ENCODE measurements at regions not wholly inside any gene's neighbourhood (a gene's known extent, or its start where the extent isn't known, plus 50 kb on each side); places are given as distances from the start of the nearest gene placed in this dataset.
"Not testable (repeated sequence)": the region's sequence is repeated elsewhere in the genome, so short reads cannot be mapped to it uniquely, and the experiment has no call there.

- no peak overlapping the region for H3K4me3 ChIP-seq
- TF ChIP-seq POLR2A (IDR thresholded peaks at IDR 0.05), result no peak
- TF ChIP-seq, protein P1, sequence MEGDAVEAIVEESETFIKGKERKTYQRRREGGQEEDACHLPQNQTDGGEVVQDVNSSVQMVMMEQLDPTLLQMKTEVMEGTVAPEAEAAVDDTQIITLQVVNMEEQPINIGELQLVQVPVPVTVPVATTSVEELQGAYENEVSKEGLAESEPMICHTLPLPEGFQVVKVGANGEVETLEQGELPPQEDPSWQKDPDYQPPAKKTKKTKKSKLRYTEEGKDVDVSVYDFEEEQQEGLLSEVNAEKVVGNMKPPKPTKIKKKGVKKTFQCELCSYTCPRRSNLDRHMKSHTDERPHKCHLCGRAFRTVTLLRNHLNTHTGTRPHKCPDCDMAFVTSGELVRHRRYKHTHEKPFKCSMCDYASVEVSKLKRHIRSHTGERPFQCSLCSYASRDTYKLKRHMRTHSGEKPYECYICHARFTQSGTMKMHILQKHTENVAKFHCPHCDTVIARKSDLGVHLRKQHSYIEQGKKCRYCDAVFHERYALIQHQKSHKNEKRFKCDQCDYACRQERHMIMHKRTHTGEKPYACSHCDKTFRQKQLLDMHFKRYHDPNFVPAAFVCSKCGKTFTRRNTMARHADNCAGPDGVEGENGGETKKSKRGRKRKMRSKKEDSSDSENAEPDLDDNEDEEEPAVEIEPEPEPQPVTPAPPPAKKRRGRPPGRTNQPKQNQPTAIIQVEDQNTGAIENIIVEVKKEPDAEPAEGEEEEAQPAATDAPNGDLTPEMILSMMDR (IDR thresholded peaks at IDR 0.05), result no peak
- no peak for TF ChIP-seq POLR2AphosphoS5 (IDR thresholded peaks at IDR 0.05; ENCODE audit: insufficient read depth in 1 of 2, low read depth in 1 of 2)
- DNase-seq (ENCODE audit: extremely low spot score in 2 of 2), result no peak
- no peak overlapping the region for H3K27ac ChIP-seq
- H3K27me3 ChIP-seq, result no peaks in the 10 kb centered on the region
- intact Hi-C loops (cut with DNase I), result no loop called here
- H3K4me1 ChIP-seq, result no peaks in the 10 kb centered on the region
- H3K36me3 ChIP-seq, result no peaks in the 10 kb centered on the region
- H3K9me3 ChIP-seq, result no peaks in the 10 kb centered on the region
Measured at GRCh38 chr4:52483186-52483890, 175.8 kb downstream of the USP46 start.

DNA sequence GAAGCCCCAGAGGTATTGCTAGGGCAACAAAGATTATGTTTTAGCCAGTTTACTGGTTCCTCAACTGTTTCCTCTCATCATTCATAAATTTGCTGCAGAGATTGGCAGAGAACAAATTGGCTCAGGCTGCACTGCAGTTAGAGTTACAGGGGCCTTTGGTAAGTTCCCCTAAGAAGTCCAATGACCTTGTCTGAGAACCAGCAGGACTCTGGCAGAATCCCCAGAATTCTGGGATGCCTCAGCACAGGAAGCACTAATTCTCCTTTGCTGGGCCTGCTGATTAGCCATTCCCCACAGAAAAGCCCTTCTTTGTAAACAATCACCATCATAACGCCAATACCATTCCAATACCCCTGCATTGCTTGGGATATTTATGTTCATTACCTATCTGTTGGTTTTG, 151.3 kb downstream of the USP46 start:
- H3K4me1 ChIP-seq, result no peaks in the 10 kb centered on the region
- no peaks in the 10 kb centered on the region for H3K27me3 ChIP-seq
- H3K9me3 ChIP-seq, result no peaks in the 10 kb centered on the region
- TF ChIP-seq POLR2AphosphoS5 (IDR thresholded peaks at IDR 0.05; ENCODE audit: insufficient read depth in 1 of 2, low read depth in 1 of 2) (no peak), POLR2A (IDR thresholded peaks at IDR 0.05) (no peak)
- TF ChIP-seq, protein P1 (IDR thresholded peaks at IDR 0.05), result no peak
- H3K36me3 ChIP-seq, result no peaks in the 10 kb centered on the region
- no peak for DNase-seq (ENCODE audit: extremely low spot score in 2 of 2)
- H3K4me3 ChIP-seq, result no peak overlapping the region
- no peak overlapping the region for H3K27ac ChIP-seq
- intact Hi-C loops (cut with DNase I), result no loop called here

- no peak for DNase-seq (ENCODE audit: extremely low spot score in 2 of 2)
- Histone ChIP-seq H3K36me3 (no peaks in the 10 kb centered on the region), H3K4me1 (no peaks in the 10 kb centered on the region), H3K27ac (no peak overlapping the region), H3K4me3 (no peak overlapping the region), H3K27me3 (no peaks in the 10 kb centered on the region), H3K9me3 (no peaks in the 10 kb centered on the region)
- TF ChIP-seq POLR2A (IDR thresholded peaks at IDR 0.05) (no peak), POLR2AphosphoS5 (IDR thresholded peaks at IDR 0.05; ENCODE audit: insufficient read depth in 1 of 2, low read depth in 1 of 2) (no peak)
- TF ChIP-seq, protein P1 (IDR thresholded peaks at IDR 0.05), result no peak
- intact Hi-C loops (cut with DNase I), result no loop called here
Measured at GRCh38 chr4:52510939-52511565, 148.0 kb downstream of the USP46 start.

- intact Hi-C loops (cut with DNase I), result no loop called here
- no peaks in the 10 kb centered on the region for H3K36me3 ChIP-seq
- no peaks in the 10 kb centered on the region for H3K4me1 ChIP-seq
- no peaks in the 10 kb centered on the region for H3K27me3 ChIP-seq
- no peak overlapping the region for H3K4me3 ChIP-seq
- TF ChIP-seq POLR2AphosphoS5 (IDR thresholded peaks at IDR 0.05; ENCODE audit: insufficient read depth in 1 of 2, low read depth in 1 of 2), result no peak
- TF ChIP-seq, protein P1 (IDR thresholded peaks at IDR 0.05), result no peak
- no peak for TF ChIP-seq POLR2A (IDR thresholded peaks at IDR 0.05)
- no peak overlapping the region for H3K27ac ChIP-seq
- no peaks in the 10 kb centered on the region for H3K9me3 ChIP-seq
- DNase-seq (ENCODE audit: extremely low spot score in 2 of 2), result no peak
Measured at GRCh38 chr4:52511825-52512224, 147.3 kb downstream of the USP46 start.

GRCh38 chr4:52512291-52512690, 146.8 kb downstream of the USP46 start:
- Histone ChIP-seq H3K9me3 (no peaks in the 10 kb centered on the region), H3K36me3 (no peaks in the 10 kb centered on the region), H3K27me3 (no peaks in the 10 kb centered on the region), H3K4me1 (no peaks in the 10 kb centered on the region), H3K4me3 (no peak overlapping the region), H3K27ac (no peak overlapping the region)
- DNase-seq (ENCODE audit: extremely low spot score in 2 of 2), result no peak
- intact Hi-C loops (cut with DNase I), result no loop called here
- TF ChIP-seq POLR2AphosphoS5 (IDR thresholded peaks at IDR 0.05; ENCODE audit: insufficient read depth in 1 of 2, low read depth in 1 of 2) (no peak), POLR2A (IDR thresholded peaks at IDR 0.05) (no peak)
- TF ChIP-seq, protein P1 (IDR thresholded peaks at IDR 0.05), result no peak

- intact Hi-C loops (cut with DNase I); H3K4me3 ChIP-seq; DNase-seq (ENCODE audit: extremely low spot score in 2 of 2); H3K4me1 ChIP-seq; H3K27ac ChIP-seq; H3K9me3 ChIP-seq; H3K36me3 ChIP-seq; H3K27me3 ChIP-seq: not testable (repeated sequence)
Measured at GRCh38 chr4:52522093-52522492, 137.0 kb downstream of the USP46 start.
